NK-92 (cell line): ENCODE measurements at regions not wholly inside any gene's neighbourhood (a gene's known extent, or its start where the extent isn't known, plus 50 kb on each side); places are given as distances from the start of the nearest gene placed in this dataset.
"Not testable (repeated sequence)": the region's sequence is repeated elsewhere in the genome, so short reads cannot be mapped to it uniquely, and the experiment has no call there.

Experiments used
- DNase-seq: peaks from one replicate; lab custom pipeline; 2025; ENCODE audit not compliant: unreplicated experiment; lab: John Stamatoyannopoulos, UW

DNA sequence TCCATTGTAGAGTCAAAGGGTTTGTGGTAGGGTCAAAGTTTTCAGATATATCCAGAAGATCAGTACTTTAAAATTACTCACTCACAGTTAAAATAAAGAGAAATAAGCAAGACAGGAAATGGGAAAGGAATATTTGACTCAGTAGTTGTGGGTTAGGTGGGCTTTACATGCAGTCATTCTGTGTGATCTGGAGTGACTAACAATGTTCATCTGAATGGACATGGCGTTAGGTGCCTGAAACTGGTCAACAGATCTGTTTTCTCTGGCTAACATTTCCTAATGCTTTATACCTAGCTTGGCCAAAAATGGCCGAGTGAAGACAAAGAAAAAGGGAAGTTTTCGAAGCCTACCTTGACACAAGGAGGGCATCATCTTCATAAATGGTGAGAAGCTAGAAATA is 133.4 kb upstream of the SATB1 start:
- no peak for DNase-seq

DNA sequence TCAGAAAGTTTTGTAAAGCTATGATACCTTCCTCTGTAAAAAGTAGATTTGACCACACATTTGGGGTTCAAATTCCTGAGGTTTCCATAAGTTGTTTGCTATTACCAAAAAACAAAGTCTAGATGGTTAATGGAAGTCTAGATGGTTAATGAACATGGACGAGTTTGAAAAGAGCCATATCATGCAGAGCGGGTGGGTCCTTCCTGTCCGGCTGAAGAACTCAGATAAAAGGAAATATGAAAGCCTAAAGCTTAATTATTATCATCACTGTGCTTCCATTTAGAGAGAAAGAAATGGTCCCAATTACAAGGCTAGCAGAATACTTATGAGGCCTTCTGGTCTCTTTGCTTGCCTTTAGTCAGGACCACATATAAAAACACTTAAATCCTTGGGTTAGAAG is 132.1 kb upstream of the SATB1 start:
- no peak for DNase-seq

DNA sequence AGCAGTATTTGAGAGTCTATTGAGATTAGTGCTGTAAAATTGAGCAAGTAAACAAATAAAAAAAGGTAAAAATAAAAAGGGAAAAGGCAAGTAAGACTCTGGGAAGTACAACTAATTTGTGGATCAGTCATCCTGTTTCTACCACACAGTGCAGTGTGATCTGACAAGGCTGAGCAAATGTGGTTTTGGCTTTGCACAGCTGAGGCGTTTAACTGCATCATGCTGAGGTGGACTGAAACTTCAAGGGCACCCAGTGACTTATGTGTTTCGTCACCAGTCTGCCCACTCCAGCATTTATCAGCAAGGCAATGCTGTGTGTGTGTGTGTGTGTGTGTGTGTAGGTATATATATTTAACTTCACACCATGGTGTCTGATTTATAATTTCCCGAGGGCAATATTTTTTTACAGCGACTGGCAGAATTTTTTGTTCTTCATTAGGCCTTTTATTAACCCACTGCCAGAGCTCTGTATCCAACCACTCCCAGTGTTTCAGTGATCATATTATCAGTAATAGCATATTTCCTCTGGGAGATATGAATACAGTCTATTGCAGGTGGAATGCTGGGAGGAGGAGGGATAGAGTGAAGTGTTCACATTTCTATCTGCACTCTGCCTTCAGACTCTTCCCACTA is 131.5 kb upstream of the SATB1 start:
- DNase-seq: no peak

DNA sequence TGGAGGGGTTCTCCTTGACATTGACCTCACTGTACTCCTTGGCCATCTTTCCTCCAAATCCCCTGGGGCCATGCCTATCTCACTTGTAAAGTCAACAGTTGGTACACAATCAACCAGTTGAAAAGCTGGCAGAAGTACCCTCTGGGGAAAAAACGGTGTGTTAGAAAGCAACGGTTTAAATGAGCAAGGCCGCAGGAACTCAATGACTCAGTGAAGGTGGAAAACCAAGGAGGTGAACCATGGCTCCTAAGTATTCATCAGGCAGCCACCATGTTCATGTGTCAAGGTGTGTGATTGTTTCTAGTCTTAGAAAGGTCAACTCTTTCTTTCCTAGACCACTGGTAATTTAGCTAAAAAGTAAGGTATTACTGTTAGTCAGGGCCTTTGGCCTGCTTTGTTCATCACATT is 130.9 kb upstream of the SATB1 start:
- no peak for DNase-seq

DNA sequence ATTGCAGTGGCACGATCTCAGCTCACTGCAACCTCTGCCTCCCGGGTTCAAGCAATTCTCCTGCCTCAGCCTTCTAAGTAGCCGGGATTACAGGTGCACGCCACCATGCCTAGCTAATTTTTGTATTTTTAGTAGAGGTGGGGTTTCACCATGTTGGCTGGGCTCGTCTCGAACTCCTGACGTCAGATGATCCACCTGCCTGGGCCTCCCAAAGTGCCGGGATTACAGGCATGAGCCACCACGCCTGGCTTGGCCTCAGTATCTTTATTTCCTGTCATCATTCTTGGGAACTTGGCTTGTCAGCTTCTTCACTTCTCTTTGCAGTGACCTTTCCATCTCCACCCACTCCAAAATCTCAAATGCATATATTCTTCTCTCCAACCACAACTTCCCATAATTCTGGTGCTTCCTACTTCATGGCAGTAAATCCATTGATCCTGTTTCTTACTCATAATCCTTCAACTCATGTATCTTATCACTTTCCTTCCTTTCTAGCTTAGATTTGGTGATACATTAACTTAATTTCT is 127.5 kb upstream of the SATB1 start:
- not testable (repeated sequence) for DNase-seq

DNA sequence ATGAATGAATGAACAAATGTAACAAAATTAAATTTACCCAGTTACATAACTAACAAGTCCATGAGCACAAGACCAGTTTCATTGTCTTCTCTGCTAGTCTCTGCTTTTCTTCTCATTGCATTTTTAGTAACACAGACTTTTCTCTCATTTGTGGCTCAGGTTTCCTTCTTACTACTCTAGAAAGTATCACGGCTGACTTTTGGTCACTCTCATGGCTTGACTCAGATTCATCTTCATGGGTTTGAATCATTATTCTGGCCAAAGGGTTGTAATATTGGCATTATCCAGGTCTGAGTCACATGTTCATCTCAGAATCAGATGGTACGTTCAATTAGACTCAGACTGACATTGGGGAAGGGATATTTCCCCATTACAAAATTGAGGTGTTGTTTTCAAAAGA is 121.5 kb upstream of the SATB1 start:
- no peak for DNase-seq

DNA sequence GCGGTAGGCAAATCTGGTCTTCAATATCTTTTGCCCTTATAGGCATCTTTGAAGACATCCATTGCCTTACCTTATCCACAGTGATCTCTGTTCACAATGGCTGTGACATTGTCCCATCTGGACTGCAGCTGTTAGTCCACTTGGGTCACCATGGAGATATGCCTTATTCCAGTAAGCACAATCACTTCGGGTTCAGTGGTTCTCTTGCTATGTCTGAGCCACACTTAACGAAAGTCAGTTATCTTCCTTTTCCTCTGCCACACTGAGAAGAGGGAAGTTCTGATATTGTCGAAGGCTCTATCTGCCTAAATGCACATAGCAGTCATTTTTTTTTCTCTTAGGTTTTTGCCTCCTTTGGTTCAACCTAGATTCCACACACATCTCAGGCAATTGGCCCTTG is 119.0 kb upstream of the SATB1 start:
- no peak for DNase-seq

DNA sequence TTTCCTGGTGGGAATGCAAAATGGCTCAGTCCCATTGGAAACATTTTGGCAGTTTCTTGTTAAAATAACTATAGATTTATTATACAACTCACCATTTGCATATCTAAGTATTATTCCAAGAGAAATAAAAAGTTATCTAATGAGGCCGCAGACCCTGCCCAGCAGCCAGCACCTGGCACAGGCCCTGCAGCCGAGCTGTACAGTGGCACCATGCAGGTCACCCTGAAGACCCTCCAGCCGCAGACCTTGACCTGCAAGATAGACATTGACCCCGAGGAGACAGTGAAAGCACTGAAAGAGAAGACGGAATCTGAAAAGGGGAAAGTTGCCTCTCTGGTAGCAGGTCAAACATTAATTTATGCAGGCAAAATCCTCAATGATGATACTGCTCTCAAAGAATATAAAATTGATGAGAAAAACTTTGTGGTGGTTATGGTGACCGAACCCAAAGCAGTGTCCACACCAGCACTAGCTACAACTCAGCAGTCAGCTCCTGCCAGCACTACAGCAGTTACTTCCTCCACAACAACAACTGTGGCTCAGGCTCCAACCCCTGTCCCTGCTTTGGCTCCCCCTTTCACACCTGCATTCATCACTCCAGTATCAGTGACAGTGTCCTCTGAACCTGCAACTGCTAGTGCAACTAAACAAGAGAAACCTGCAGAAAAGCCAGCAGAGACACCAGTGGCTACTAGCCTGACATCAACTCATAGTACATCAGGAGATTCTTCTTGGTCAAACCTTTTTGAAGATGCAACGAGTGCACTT is 113.5 kb upstream of the SATB1 start:
- no peak for DNase-seq

DNA sequence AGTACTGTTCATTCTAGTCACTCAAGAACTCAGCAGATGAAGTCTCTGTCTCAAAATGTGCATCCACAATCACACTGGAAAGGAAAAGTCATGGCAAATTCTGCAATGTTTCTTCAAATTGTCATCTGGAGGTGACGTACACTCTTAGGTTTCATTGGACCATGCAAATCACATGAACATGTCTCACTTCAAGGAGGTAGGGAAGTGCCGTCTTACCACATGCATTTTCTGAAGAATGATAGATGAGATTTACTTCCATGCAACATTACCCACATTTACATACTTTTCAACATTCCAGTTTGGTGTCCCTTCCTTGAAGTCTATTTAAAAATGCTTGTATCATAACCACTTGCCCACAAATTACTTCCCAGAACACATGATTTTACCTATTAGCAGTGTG is 107.9 kb upstream of the SATB1 start:
- DNase-seq: no peak

DNA sequence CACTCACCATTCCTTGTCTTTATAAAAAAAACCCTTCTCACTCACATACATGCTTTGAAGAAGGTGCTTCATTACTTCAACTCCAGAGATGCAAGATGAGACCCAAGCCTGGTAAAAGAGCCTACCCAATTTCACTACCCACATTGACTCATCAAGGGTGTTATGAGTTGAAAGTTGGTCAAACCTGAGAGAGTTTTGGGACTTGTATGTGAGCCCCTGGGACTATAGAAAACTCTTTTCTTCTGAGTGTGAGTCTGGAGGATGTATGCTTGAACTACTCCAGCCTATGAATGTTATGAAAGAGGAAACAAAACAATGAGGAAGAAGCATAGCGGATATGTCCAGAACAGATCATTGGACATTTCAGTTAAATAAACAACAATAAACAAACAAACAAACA is 106.5 kb upstream of the SATB1 start:
- DNase-seq: no peak

DNA sequence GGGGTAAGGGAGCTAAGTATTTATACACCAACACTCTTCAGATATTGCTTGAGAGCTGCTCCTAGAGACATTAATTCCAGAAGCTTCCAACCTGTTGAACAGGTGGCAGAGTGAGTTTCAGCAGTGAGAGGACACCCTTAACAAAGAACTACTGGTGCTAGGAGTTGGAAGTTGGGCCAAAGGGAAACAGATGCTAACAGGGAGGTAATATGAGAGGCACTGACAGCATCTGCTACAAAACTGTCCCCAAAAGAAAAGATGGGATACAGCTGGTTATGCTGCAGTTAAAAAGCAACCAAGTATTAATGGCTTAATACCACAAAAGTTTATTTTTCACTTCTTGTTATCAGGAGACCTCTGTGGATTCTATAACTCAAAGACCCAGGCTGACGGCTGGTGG is 104.5 kb upstream of the SATB1 start:
- DNase-seq: no peak

DNA sequence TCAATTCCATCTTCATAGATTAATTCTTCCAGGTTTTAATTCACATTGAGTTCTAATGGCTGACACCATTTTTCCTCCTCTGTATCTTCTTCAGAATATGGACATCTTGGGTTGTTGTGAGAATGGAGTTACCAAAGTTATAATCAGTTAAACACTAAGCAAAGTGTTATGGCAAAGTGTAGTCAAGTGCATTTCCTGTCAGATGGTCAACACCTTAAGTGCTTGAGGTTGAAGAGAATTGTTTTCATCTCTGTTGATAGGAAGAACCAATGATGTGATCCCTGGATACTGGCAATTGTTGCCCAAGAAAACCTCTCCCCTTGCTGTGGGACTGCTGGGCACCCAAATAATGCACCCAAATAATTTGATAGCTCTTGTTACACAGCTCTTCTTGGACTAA is 102.6 kb upstream of the SATB1 start:
- DNase-seq: no peak

DNA sequence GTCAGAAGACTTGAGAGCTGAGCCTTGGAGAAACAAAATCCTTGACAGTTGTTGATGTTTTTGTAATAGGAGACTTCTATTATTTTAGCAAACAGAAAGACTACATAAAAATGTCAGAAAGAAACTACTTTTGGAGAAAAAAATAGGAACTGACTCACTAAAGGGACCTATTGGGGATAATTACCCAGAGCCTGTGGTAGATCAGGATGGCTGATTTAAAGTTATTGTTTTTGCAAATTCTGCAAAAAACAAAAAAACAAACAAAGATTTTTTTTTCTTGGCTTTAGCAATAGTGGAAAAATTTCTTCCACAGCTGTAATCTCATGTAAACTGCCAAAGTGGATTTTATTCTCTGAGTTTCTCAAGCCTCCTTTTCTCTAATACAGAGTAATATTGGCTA is 101.5 kb upstream of the SATB1 start:
- no peak for DNase-seq

DNA sequence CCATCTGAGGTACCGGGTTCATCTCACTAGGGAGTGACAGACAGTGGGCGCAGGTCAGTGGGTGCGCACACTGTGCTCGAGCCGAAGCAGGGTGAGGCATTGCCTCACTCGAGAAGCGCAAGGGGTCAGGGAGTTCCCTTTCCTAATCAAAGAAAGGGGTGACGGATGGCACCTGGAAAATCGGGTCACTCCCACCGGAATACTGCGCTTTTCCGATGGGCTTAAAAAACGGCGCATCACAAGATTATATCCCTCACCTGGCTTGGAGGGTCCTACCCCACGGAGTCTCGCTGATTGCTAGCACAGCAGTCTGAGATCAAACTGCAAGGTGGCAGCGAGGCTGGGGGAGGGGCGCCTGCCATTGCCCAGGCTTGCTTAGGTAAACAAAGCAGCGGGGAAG is 91.0 kb upstream of the SATB1 start:
- DNase-seq: not testable (repeated sequence)

DNA sequence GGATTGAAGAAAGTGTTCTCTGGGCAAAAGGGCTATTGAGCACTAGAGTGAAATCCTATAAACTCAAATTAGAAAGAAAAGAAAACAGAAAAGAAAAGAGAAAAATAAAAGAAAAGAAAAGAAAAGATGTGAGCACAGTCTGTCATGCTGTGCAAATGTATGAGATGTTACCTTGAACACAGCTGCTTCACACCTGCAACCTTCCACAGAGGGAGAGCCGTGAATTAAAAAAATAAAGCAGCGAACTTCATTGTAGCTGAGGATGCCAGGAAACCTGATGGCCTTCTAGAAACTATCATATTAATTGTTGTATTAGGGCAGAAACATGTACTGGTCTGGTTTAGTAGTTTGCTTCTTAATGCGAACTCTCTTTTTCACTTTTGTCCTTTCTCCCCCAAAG is 88.0 kb upstream of the SATB1 start:
- no peak for DNase-seq

DNA sequence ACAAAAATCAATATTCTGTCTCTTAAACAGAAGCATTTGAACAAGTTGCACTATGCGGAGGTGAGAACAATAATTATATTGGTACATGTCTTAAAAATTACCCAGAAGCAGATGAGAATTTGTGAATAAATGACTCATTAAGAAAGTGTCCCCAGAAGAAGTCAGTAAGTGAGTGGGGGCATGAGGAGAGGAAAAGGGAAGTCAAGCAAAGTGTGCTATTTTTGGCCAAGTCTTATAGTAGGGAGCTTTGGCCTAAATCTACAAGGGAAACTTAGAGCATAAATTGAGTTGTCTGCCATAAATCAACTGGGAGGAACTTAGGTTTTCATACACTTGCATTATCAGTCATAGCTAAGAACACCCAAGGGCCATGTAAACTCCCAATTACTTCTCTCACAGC is 86.9 kb upstream of the SATB1 start:
- DNase-seq: no peak

DNA sequence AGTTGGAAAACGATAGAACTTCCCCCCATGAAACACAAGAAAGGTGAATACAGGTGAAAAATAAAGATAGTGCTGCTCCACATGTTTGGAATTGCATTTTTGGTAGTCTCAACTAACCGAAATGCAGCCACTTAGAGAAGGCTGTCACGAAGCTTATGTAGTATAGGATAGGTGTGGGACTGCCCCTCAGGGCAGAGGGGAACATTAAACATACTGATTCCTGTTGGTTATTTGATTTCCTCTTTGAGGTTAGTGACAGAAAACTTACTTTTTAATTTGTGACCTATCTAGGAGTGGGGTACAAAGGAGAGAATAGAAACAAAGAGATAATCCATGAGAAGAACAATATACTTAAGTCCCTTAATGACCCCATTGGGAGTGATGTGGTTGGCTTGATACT is 85.8 kb upstream of the SATB1 start:
- DNase-seq: no peak

DNA sequence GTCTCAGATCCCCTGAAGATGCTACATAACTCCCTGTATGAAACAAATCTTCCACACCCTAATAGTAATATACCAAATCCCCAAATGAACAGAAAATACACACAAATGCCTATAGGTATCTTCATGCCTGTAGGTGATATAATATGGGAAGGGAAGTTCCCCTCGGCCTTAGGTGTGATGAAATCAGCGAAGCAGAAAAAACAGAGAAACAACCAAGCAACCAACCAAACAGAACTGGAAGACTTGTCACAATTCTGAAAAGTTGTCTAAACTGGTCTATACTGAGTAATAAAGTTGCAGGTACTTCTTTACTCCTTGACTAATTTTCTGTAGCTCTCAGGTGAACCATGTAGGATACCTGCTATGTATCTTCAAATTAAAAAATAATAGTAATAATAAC is 82.2 kb upstream of the SATB1 start:
- DNase-seq: no peak

DNA sequence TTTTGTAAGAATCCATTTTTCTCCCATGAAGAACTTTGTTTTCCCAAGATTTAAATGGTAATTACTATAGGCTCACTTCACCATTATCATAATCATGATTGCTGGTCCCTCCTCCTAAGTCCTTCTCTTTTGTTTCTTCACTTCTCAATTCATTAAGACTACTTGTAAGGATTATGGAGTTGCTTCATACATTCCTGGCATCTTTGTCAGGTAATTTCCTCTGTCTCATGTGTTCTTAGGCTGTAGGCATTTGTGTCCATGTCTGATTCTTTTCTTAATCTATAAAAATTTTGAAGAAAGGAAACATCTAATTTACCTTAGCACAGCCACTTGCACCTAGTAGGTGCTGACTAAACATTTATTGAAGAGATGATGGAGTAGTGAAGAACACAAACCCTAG is 79.9 kb upstream of the SATB1 start:
- no peak for DNase-seq

DNA sequence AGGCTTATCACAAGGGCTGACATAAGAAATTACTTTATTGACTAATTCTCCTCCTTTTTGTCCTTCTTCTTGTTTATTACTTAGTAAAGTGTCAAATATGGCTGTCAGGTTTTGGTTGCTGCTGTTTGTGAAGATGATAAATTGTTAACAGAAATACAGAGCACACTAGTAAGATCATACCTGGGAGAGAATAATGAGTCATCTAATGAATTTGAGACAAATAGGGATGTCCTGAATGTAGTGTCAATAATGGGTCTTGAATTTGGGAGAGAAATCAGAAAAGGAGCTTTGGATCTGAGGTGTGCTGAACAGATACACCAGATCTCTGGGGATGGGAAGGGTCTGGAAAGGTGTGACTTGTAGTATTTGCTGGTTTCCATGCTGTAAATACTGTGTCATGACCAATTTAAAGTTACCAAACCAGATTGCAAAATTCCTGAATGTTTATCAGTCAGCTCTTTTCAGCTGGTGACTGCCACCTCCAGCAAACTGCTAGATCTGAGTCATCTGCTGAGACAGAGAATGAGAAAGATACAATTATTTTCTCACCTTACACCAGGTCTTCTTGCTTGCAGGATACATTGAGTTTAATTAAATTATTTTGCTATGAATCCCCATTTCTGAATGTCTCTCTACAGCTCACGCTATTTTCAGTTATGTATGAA is 76.7 kb upstream of the SATB1 start:
- DNase-seq: no peak

DNA sequence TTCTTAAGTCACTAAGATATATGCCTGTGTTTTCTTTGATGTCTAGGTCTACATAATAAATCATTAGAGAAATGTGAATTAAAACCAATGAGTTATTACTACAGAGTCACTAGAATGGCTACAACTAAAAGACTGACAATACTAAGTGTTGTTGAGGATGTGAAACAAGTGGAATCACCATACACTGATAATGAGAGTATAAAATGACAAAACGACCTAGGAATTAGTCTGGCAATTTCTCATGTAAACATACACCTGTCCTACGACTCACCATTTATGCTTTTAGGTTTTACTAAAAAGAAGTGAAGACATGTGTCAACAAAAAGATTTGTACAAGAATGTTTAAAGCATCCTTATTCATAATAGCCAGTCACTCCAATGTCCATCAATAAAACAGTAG is 75.2 kb upstream of the SATB1 start:
- DNase-seq: no peak

DNA sequence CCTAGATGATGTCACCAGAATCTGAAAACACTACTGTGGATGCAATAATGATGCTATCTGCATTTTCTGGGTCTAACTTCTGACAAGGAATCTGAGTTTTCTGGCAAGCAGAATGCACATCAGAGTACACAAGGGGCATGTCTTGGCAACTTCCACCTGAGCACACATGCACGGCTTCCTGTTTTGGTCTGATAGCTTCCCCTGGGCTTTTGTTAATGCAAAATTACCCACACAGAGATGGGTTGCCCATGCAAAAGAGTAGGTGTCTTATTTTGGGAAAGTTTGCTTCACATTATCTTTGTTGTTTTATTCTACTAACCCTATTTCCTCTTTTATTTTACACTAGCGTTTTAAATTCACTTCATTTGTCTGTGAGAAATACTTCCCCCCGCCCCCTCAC is 74.2 kb upstream of the SATB1 start:
- DNase-seq: no peak
